DOHH2 (cell line): ENCODE measurements at regions not wholly inside any gene's neighbourhood (a gene's known extent, or its start where the extent isn't known, plus 50 kb on each side); places are given as distances from the start of the nearest gene placed in this dataset.

Source experiments
- H3F3A ChIP-seq: fragments of 200-600 bp; sonication (generic), shearing (Covaris generic); 2 replicates; pipeline ENCODE4 v1.6.0; 2016; ENCODE audit warnings: antibody characterized with exemption, mild to moderate bottlenecking; ENCODE audit not compliant: control insufficient read depth, insufficient read depth
- H3K27ac ChIP-seq: fragments of 200-600 bp; sonication (generic); 2 replicates; pipeline ENCODE4 v1.5.1; 2014; ENCODE audit warnings: low read depth, mild to moderate bottlenecking, low read length, moderate library complexity
- H3K27me3 ChIP-seq: fragments of 200-600 bp; sonication (generic); 2 replicates; pipeline ENCODE4 v1.6.1; 2014; ENCODE audit warnings: mild to moderate bottlenecking, low read length, mixed read lengths; ENCODE audit not compliant: control insufficient read depth
- H3K36me3 ChIP-seq: fragments of 200-600 bp; sonication (generic); 2 replicates; pipeline ENCODE4 v1.6.1; 2014; ENCODE audit warnings: mild to moderate bottlenecking, low read length, moderate library complexity, mixed read lengths; ENCODE audit not compliant: control insufficient read depth
- H3K4me1 ChIP-seq: fragments of 200-600 bp; sonication (generic); 2 replicates; pipeline ENCODE4 v1.6.1; 2014; ENCODE audit warnings: mild to moderate bottlenecking, low read length, mixed read lengths; ENCODE audit not compliant: control insufficient read depth
- H3K4me2 ChIP-seq: fragments of 200-600 bp; sonication (generic); 2 replicates; pipeline ENCODE4 v1.6.0; 2014; ENCODE audit warnings: mild to moderate bottlenecking, low read length, moderate library complexity
- H3K4me3 ChIP-seq: fragments of 200-600 bp; sonication (generic); 2 replicates; pipeline ENCODE4 v1.5.1; 2014; ENCODE audit warnings: mild to moderate bottlenecking, low read length, mixed read lengths
- H3K79me2 ChIP-seq: fragments of 200-600 bp; sonication (generic); 2 replicates; pipeline ENCODE4 v1.6.1; 2014; ENCODE audit warnings: mild to moderate bottlenecking, low read length, mixed read lengths; ENCODE audit not compliant: control insufficient read depth
- H3K9me2 ChIP-seq: fragments of 200-600 bp; sonication (generic); replicated peaks from 2 replicates; pipeline ENCODE4 v1.6.1; 2014; ENCODE audit warnings: mild to moderate bottlenecking, low read length, mixed read lengths; ENCODE audit not compliant: control insufficient read depth
- H3K9me3 ChIP-seq: fragments of 200-600 bp; sonication (generic); 2 replicates; pipeline ENCODE4 v1.6.1; 2014; ENCODE audit warnings: antibody characterized with exemption, low read length, mixed read lengths; ENCODE audit not compliant: control insufficient read depth, insufficient read depth
- H4K20me1 ChIP-seq: fragments of 200-600 bp; sonication (generic); 2 replicates; pipeline ENCODE4 v1.6.0; 2014; ENCODE audit warnings: low read depth, mild to moderate bottlenecking, antibody characterized with exemption, low read length, moderate library complexity; ENCODE audit not compliant: control insufficient read depth, insufficient read depth
- EZH2phosphoT487 ChIP-seq: fragments of 200-600 bp; sonication (generic); IDR thresholded peaks from 2 replicates; pipeline ENCODE4 v1.6.1; 2017; ENCODE audit warnings: borderline replicate concordance, mild to moderate bottlenecking, antibody characterized with exemption, low read length, moderate library complexity, mixed read lengths
- TF ChIP-seq, protein P1 (sequence below): fragments of 200-600 bp; sonication (generic); IDR thresholded peaks from one replicate; pipeline ENCODE4 v1.5.1; 2014; ENCODE audit warnings: antibody characterized with exemption, mild to moderate bottlenecking, low read depth, low read length; ENCODE audit not compliant: poor library complexity, severe bottlenecking

DNA sequence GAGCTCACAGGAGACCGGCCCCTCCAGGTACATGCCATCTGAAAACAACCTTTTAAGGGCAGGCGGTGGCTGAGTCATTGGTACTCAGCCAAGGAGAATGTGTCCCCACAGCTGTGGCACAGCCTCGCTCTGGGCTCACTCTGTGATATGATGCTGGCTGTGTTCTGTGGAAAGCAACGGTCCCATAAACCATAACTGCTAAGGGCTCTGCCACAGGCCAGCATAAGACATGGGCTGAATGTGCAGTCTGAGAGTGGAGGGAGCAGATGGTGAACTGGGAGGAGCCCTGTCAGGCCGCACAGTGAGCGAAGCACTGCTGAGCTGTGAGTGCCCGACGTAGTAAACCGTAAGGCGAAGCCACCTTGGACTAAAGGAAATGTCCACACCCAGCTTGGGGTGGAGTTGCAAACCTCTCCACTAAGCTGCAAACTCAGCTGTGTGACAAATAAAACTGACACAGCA, 375.8 kb downstream of the THBS2 start:
- H3K27me3 ChIP-seq = no peaks in the 10 kb centered on the region
- no peaks in the 10 kb centered on the region for H3K79me2 ChIP-seq
- no peaks in the 10 kb centered on the region for H3K4me1 ChIP-seq
- H4K20me1 ChIP-seq = no peaks in the 10 kb centered on the region
- no peaks in the 10 kb centered on the region for H3F3A ChIP-seq
- no peak for TF ChIP-seq EZH2phosphoT487
- TF ChIP-seq, protein P1, sequence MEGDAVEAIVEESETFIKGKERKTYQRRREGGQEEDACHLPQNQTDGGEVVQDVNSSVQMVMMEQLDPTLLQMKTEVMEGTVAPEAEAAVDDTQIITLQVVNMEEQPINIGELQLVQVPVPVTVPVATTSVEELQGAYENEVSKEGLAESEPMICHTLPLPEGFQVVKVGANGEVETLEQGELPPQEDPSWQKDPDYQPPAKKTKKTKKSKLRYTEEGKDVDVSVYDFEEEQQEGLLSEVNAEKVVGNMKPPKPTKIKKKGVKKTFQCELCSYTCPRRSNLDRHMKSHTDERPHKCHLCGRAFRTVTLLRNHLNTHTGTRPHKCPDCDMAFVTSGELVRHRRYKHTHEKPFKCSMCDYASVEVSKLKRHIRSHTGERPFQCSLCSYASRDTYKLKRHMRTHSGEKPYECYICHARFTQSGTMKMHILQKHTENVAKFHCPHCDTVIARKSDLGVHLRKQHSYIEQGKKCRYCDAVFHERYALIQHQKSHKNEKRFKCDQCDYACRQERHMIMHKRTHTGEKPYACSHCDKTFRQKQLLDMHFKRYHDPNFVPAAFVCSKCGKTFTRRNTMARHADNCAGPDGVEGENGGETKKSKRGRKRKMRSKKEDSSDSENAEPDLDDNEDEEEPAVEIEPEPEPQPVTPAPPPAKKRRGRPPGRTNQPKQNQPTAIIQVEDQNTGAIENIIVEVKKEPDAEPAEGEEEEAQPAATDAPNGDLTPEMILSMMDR = no peak
- H3K4me2 ChIP-seq = no peak overlapping the region
- no peaks in the 10 kb centered on the region for H3K36me3 ChIP-seq
- no peak overlapping the region for H3K4me3 ChIP-seq
- no peaks in the 10 kb centered on the region for H3K9me2 ChIP-seq
- no peak overlapping the region for H3K27ac ChIP-seq
- H3K9me3 ChIP-seq = peaks cover 5% of the 10 kb centered on the region; the same call in 1 of the 2 replicates

DNA sequence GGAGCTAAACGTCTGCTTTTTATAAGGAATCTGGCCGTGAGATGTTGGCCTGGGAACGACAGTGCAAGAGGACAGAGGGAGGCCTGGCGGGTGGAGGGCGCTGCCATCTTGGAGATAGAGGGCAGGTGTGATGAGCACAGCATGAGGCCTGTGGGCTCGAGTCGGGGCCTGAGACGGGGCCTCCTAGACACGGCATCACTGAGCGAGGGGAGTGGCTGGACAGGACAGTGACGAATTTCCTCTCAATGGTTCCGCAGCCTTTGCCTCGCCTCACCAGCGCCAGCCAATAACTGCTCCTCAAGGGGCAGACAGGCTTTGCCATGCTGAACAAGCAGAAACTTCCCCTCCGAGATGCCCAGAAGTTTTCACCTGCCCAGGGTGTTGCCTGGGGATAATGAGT, 376.7 kb downstream of the THBS2 start:
- Histone ChIP-seq H3K4me1 (no peaks in the 10 kb centered on the region), H3K79me2 (no peaks in the 10 kb centered on the region), H3K9me2 (no peaks in the 10 kb centered on the region), H3F3A (no peaks in the 10 kb centered on the region), H3K9me3 (peaks cover 5% of the 10 kb centered on the region; the same call in 1 of the 2 replicates), H3K4me2 (no peak overlapping the region), H3K4me3 (no peak overlapping the region), H3K27me3 (no peaks in the 10 kb centered on the region), H4K20me1 (no peaks in the 10 kb centered on the region), H3K27ac (no peak overlapping the region), H3K36me3 (no peaks in the 10 kb centered on the region)
- no peak for TF ChIP-seq EZH2phosphoT487
- TF ChIP-seq, protein P1 = no peak

DNA sequence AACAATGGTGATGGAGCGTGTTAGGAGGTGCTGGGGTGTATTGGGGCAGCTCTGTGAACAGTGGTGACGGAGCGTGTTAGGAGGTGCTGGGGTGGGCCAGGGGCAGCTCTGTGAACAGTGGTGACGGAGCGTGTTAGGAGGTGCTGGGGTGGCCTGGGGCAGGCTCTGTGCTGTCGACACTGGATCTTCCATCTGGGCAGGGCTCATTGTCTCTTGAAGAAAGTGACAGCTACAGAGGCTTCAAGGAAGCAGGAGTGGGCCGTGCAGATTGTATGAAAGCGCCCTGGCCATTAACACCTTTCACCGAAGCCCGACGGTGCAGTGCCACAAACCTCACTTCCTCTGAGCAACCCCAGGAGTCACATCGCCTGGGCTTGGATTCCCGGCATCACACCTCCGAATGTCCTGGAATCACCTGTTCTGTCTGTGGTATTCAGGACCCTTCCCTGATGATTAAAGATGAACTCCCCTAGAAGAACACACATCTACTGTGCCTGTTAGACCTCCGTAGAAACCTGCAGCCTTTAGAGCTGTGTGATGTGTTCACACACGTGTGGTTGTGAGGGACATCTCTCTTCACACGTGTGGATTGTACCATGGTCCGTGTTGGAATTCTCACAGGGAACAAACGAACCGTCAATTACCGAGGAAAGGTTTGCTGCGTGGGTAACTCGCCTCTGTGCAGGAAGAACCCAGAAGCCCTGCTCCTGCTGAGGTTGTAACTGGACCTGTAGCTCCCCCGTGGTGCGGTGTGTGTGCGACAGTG, 377.7 kb downstream of the THBS2 start:
- Histone ChIP-seq H3K36me3 (no peaks in the 10 kb centered on the region), H3K4me3 (no peak overlapping the region), H3K9me2 (no peaks in the 10 kb centered on the region), H3K4me2 (no peak overlapping the region), H3K79me2 (no peaks in the 10 kb centered on the region), H3K27me3 (no peaks in the 10 kb centered on the region), H3K4me1 (no peaks in the 10 kb centered on the region), H3K9me3 (peaks cover 5% of the 10 kb centered on the region; the same call in 1 of the 2 replicates), H3F3A (no peaks in the 10 kb centered on the region), H3K27ac (no peak overlapping the region), H4K20me1 (no peaks in the 10 kb centered on the region)
- TF ChIP-seq EZH2phosphoT487 = no peak
- TF ChIP-seq, protein P1 = no peak
